Kasumi-1 (cell line): ENCODE measurements at regions not wholly inside any gene's neighbourhood (a gene's known extent, or its start where the extent isn't known, plus 50 kb on each side); places are given as distances from the start of the nearest gene placed in this dataset.
A peak's percentile ranks its signal among the peaks of the same experiment; 100 is the strongest.
"Not testable (repeated sequence)": the region's sequence is repeated elsewhere in the genome, so short reads cannot be mapped to it uniquely, and the experiment has no call there.

Source experiments
- DNase-seq, 2 experiments: peaks; one replicate each; lab custom pipeline; 2025; lab: John Stamatoyannopoulos, UW

- DNase-seq, result no peak
Measured at GRCh38 chr21:15669247-15669646, 60.5 kb upstream of the USP25 start.

- no peak for DNase-seq
Measured at GRCh38 chr21:15671188-15671587, 58.6 kb upstream of the USP25 start.

DNA sequence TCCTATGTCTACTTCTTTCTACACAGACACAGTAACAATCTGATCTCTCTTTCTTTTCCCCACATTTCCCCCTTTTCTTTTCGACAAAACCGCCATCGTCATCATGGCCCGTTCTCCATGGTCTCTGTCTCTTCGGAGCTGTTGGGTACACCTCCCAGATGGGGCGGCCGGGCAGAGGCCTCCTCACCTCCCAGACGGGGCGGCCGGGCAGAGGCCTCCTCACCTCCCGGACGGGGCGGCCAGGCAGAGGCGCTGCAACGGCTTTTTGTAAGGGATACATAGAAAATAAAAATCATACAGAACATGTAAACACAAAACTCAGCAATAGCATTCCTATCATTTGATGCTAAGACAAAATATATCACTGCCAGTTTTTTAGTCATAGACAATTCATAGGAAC is 57.2 kb upstream of the USP25 start:
- DNase-seq, result not testable (repeated sequence)

DNA sequence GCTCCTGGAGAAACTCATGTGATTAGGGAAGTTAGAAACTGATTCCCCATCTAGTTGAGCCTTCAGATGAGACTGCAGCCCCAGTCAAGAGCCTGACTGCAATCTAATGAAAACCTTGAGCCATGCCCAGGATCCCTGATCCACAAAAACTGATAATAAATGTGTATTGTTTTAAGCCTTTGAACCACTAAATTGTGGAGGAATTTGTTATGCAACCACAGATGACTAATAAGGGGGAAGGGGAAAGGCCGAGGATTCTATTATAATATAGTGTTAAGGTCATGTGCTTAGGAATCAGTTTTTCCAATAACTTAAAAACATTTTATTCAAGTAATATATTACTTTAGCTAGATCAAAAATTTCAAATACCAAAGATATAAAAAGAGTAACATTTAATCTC is 52.8 kb upstream of the USP25 start:
- DNase-seq, result no peak

DNA sequence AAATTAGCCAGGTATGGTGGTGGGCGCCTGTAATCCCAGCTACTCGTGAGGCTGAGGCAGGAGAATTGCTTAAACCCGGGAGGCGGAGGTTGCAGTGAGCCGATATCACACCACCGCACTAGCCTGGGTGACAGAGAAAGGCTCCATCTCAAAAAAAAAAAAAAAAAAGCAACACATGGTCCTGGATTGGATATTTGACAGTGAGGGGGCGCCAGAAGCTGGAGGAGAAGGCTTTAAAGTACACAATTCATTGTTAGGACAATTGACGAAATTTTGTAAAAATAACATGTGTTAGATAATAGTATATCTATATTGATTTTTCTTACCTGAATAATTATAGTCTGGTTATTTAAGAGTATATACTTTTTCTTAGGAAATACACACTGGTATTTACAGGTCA is 50.2 kb upstream of the USP25 start:
- DNase-seq, result peak in 1 of 2 experiments; percentile 25
